NCI-H1417 (cell line): ENCODE measurements at regions not wholly inside any gene's neighbourhood (a gene's known extent, or its start where the extent isn't known, plus 50 kb on each side); places are given as distances from the start of the nearest gene placed in this dataset.
A peak's percentile ranks its signal among the peaks of the same experiment; 100 is the strongest.

Experiments used
- DNase-seq, 3 experiments: peaks; one replicate each; lab custom pipeline; 2025; lab: John Stamatoyannopoulos, UW

GRCh38 chr7:15916681-15917380 is 230.3 kb upstream of the MEOX2 start:
- no peak for DNase-seq

GRCh38 chr7:15915686-15916293 is 229.3 kb upstream of the MEOX2 start:
- no peak for DNase-seq

- no peak for DNase-seq
These were observed 228.1 kb upstream of the MEOX2 start for GRCh38 chr7:15914611-15915010.

GRCh38 chr7:15906436-15906835 is 220.0 kb upstream of the MEOX2 start:
- DNase-seq = no peak

- no peak for DNase-seq
These were observed 219.0 kb upstream of the MEOX2 start for GRCh38 chr7:15905251-15906040.

- DNase-seq = peak in 1 of 3 experiments; percentile 45
These were observed 204.8 kb upstream of the MEOX2 start for GRCh38 chr7:15891151-15891881.

GRCh38 chr7:15889507-15889906 is 203.0 kb upstream of the MEOX2 start:
- no peak for DNase-seq

- no peak for DNase-seq
These were observed 201.6 kb upstream of the MEOX2 start for GRCh38 chr7:15888090-15888489.

- DNase-seq = no peak
These were observed 200.1 kb upstream of the MEOX2 start for GRCh38 chr7:15886626-15887025.

GRCh38 chr7:15885678-15886077 is 199.2 kb upstream of the MEOX2 start:
- DNase-seq = no peak

GRCh38 chr7:15874774-15875173 is 188.3 kb upstream of the MEOX2 start:
- DNase-seq = no peak

- DNase-seq = no peak
These were observed 183.9 kb upstream of the MEOX2 start for GRCh38 chr7:15870347-15870746.

- no peak for DNase-seq
These were observed 181.0 kb upstream of the MEOX2 start for GRCh38 chr7:15867441-15867840.

GRCh38 chr7:15866753-15867152 is 180.3 kb upstream of the MEOX2 start:
- DNase-seq = no peak

- DNase-seq = no peak
These were observed 178.1 kb upstream of the MEOX2 start for GRCh38 chr7:15864626-15864991.

GRCh38 chr7:15863951-15864625 is 177.6 kb upstream of the MEOX2 start:
- DNase-seq = no peak

- no peak for DNase-seq
These were observed 176.3 kb upstream of the MEOX2 start for GRCh38 chr7:15862781-15863165.

GRCh38 chr7:15862016-15862780 is 175.7 kb upstream of the MEOX2 start:
- no peak for DNase-seq

GRCh38 chr7:15860264-15860949 is 173.9 kb upstream of the MEOX2 start:
- no peak for DNase-seq

GRCh38 chr7:15857026-15857425 is 170.5 kb upstream of the MEOX2 start:
- DNase-seq = no peak

GRCh38 chr7:15856311-15856710 is 169.8 kb upstream of the MEOX2 start:
- no peak for DNase-seq
